Heart left ventricle (tissue), 16 donors: ENCODE measurements at regions not wholly inside any gene's neighbourhood (a gene's known extent, or its start where the extent isn't known, plus 50 kb on each side); places are given as distances from the start of the nearest gene placed in this dataset.

ENCODE experiments used
- ATAC-seq, 4 donors: fragments of 200-7000 bp; cut with Tn5 transposase; one replicate each; pipeline ENCODE4 v1.9.1; 2020 to 2022; ENCODE audit warnings: moderate library complexity in 4 of 4, mild to moderate bottlenecking in 3 of 4, moderate number of reproducible peaks in 1 of 4
- DNase-seq, 5 donors: peaks; one replicate each; pipeline ENCODE4 v3.0.0-alpha.2; 2020
- H3K27ac ChIP-seq, 12 donors: fragments of 200-600 bp; sonication (generic) in 4 of 12; one replicate each; pipeline versions ENCODE4 v1.5.0 to v1.8.0; 2016 to 2022; ENCODE audit warnings: mild to moderate bottlenecking in 2 of 12
- H3K27me3 ChIP-seq, 9 donors: fragments of 200-600 bp; sonication (generic) in 2 of 9; one replicate each; pipeline versions ENCODE4 v1.5.1 to v1.8.0; 2016 to 2022; ENCODE audit warnings: mild to moderate bottlenecking in 3 of 9
- H3K36me3 ChIP-seq, 9 donors: fragments of 200-600 bp; sonication (generic) in 2 of 9; one replicate each; pipeline versions ENCODE4 v1.5.0 to v1.8.0; 2018 to 2022; ENCODE audit warnings: mild to moderate bottlenecking in 2 of 9
- H3K4me1 ChIP-seq, 12 donors: fragments of 200-600 bp; sonication (generic) in 4 of 12; one replicate each; pipeline versions ENCODE4 v1.5.0 to v1.8.0; 2016 to 2022; ENCODE audit warnings: mild to moderate bottlenecking in 3 of 12
- H3K4me3 ChIP-seq, 12 donors: fragments of 200-600 bp; sonication (generic) in 4 of 12; one replicate each; pipeline versions ENCODE4 v1.5.0 to v1.8.0; 2017 to 2022; ENCODE audit warnings: mild to moderate bottlenecking in 9 of 12, moderate library complexity in 4 of 12
- H3K9me3 ChIP-seq, 12 donors: fragments of 200-600 bp; sonication (generic) in 4 of 12; one replicate each; pipeline versions ENCODE4 v1.5.0 to v1.8.0; 2016 to 2022; ENCODE audit warnings: mild to moderate bottlenecking in 1 of 12
- POLR2A ChIP-seq, 2 donors: fragments of 450-650 bp; IDR thresholded peaks; one replicate each; pipeline ENCODE4 v1.6.1; 2017; ENCODE audit warnings: antibody characterized with exemption in 2 of 2, mild to moderate bottlenecking in 2 of 2, moderate library complexity in 2 of 2
- WGBS, 4 donors: extraction: QIAGEN DNeasy Blood & Tissue Kit in 2 of 4; methylation state at CpG; one replicate each; pipeline versions ENCODE4 v1.1.5 to v1.1.7; 2013 to 2018; 5-methylcytosine and 5-hydroxymethylcytosine counted together
- intact Hi-C, 10 donors: fragments of 100-400 bp; cut with DNase I; formaldehyde crosslinking; loops; one replicate each; pipeline versions ENCODE4 v1.11.1 to v1.14.2; 2022
- TF ChIP-seq, protein P1 (sequence below), 12 donors: fragments of 200-600 bp; sonication (generic) in 4 of 12; IDR thresholded peaks; one replicate each; pipeline versions ENCODE4 v1.5.0 to v1.8.0; 2018 to 2022; ENCODE audit warnings: antibody characterized with exemption in 12 of 12, mild to moderate bottlenecking in 5 of 12
- donor health status: ischemic (EF 13 %, LVEDD 7.1; RV severe dilation, severe dysfunction).
- donor health status: healthy with polysubstance abuse.
- donor health status: DM: no; HTN: yes; CAD: no.
- donor health status: DM: no; HTN: no; CAD: no.
- donor health status: ischemic (EF 25% LVEDD 6.9; RV normal size, moderate dysfunction).
- donor health status: ischemic (EF 25% LVEDD 5.7; RV mildly dilated, moderate dysfunction).
- donor health status: healthy.
- donor health status: DM: yes; HTN: yes; CAD: no.
- donor health status: ischemic (EF 35%, LVEDD 5.7; RV mildly dilated, moderate dysfunction).
- donor health status: nonischemic (EF 11% LVEDD 7.7; RV severe dilation, severe dysfunction).
- donor health status: DM: yes; HTN: yes; CAD: no.
- donor health status: PGD.
- donor health status: ischemic (EF 29% LVEDD 5.4; RV normal size, mild dysfunction).
- donor health status: nonischemic (EF 23%, LVEDD 6.1; RV moderate dilation, normal function).

DNA sequence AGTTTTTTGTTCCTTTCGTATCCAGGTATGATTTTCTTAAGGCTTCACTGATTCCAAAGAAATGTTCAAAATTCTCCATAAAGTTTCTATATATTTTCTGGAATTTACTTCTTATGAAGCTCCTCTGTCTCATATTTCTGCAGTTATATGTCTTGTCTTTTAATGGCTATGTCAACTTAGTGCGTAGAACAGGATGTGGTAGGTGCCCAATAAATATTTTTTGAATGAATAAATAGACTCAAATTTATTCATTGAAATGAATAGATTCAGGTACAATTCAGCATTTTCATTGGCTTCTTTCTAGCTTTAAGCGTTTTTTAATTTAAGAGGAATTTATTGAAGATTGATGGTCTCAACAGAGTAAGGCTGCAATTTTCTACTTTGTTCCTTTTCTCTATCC lies 231.9 kb upstream of the BOD1L1 start:
- ATAC-seq (no peak), DNase-seq (no peak)
- H3K27ac ChIP-seq = no peak overlapping the region
- H3K27me3 ChIP-seq = no peaks in the 10 kb centered on the region
- TF ChIP-seq, protein P1, sequence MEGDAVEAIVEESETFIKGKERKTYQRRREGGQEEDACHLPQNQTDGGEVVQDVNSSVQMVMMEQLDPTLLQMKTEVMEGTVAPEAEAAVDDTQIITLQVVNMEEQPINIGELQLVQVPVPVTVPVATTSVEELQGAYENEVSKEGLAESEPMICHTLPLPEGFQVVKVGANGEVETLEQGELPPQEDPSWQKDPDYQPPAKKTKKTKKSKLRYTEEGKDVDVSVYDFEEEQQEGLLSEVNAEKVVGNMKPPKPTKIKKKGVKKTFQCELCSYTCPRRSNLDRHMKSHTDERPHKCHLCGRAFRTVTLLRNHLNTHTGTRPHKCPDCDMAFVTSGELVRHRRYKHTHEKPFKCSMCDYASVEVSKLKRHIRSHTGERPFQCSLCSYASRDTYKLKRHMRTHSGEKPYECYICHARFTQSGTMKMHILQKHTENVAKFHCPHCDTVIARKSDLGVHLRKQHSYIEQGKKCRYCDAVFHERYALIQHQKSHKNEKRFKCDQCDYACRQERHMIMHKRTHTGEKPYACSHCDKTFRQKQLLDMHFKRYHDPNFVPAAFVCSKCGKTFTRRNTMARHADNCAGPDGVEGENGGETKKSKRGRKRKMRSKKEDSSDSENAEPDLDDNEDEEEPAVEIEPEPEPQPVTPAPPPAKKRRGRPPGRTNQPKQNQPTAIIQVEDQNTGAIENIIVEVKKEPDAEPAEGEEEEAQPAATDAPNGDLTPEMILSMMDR (IDR thresholded peaks at IDR 0.05) = no peak
- TF ChIP-seq POLR2A (IDR thresholded peaks at IDR 0.05) = no peak
- H3K4me1 ChIP-seq = no peaks in the 10 kb centered on the region
- WGBS, 4 donors = 91 to 98% (median 95%) methylated on average over 3 of the region's 3 CpGs
- no peaks in the 10 kb centered on the region for H3K36me3 ChIP-seq
- intact Hi-C loops = loop anchor here in 2 of 10 donors (5.0 kb wide), 1 partner anchor 202 kb away; no protein-coding TSS in a partner anchor
- H3K9me3 ChIP-seq = peaks cover 0 to 18% (median 0%) of the 10 kb centered on the region in 12 donors
- H3K4me3 ChIP-seq = no peak overlapping the region

GRCh38 chr4:13860126-13860525 lies 232.6 kb upstream of the BOD1L1 start:
- H3K9me3 ChIP-seq = peaks cover 0 to 18% (median 0%) of the 10 kb centered on the region in 12 donors
- ATAC-seq (peak in 2 of 4 donors; percentile 10 to 32), DNase-seq (no peak)
- intact Hi-C loops = loop anchor here in 4 of 10 donors (2.0 to 10.0 kb wide), 3 partner anchors 203 to 205 kb away; no protein-coding TSS in a partner anchor
- 59 to 81% (median 75%) methylated on average over 1 of the region's 1 CpG for WGBS, 4 donors
- no peaks in the 10 kb centered on the region for H3K27me3 ChIP-seq
- TF ChIP-seq POLR2A (IDR thresholded peaks at IDR 0.05) = no peak
- TF ChIP-seq, protein P1 (IDR thresholded peaks at IDR 0.05) = peak in 7 of 12 donors; percentile 15 to 49 (median 22)
- no peak overlapping the region for H3K4me3 ChIP-seq
- no peaks in the 10 kb centered on the region for H3K36me3 ChIP-seq
- H3K4me1 ChIP-seq = no peaks in the 10 kb centered on the region
- H3K27ac ChIP-seq = no peak overlapping the region

- no peak for DNase-seq
- intact Hi-C loops = loop anchor here in 1 of 10 donors (10.0 kb wide), 1 partner anchor 211 kb away; no protein-coding TSS in a partner anchor
- no peak for TF ChIP-seq POLR2A (IDR thresholded peaks at IDR 0.05)
- TF ChIP-seq, protein P1 (IDR thresholded peaks at IDR 0.05) = no peak
- ATAC-seq = no peak
- H3K4me3 ChIP-seq = no peak overlapping the region
- no peak overlapping the region for H3K27ac ChIP-seq
- H3K36me3 ChIP-seq = no peaks in the 10 kb centered on the region
- peaks cover 0 to 18% (median 0%) of the 10 kb centered on the region in 12 donors for H3K9me3 ChIP-seq
- no peaks in the 10 kb centered on the region for H3K27me3 ChIP-seq
- no peaks in the 10 kb centered on the region for H3K4me1 ChIP-seq
- WGBS, 4 donors = 65 to 78% (median 67%) methylated on average over 7 of the region's 7 CpGs
These were observed 238.5 kb upstream of the BOD1L1 start for GRCh38 chr4:13865871-13866669.

DNA sequence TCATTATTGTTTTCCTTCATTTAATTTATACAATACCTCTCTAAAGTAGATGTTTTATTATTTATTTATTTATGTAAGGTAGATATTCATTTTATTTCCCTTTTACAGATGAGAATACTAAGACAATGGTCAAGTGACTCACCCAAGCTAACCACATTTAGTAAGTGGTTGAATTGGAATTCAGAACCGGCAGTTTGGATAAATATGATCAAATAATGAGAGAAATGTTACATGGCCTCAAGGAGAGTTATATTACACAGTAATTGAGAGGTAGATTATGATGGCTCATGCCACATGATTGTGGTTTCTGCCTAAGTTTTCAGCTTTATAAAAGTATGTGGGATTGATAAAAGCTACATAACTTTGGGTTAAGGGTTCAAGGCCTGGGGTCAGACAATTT lies 239.4 kb upstream of the BOD1L1 start:
- ATAC-seq (no peak), DNase-seq (no peak)
- 45 to 94% (median 91%) methylated on average over 1 of the region's 1 CpG for WGBS, 4 donors
- H3K4me3 ChIP-seq = no peak overlapping the region
- TF ChIP-seq POLR2A (IDR thresholded peaks at IDR 0.05) = no peak
- TF ChIP-seq, protein P1 (IDR thresholded peaks at IDR 0.05) = no peak
- peaks cover 0 to 17% (median 0%) of the 10 kb centered on the region in 12 donors for H3K9me3 ChIP-seq
- H3K4me1 ChIP-seq = no peaks in the 10 kb centered on the region
- intact Hi-C loops = loop anchor here in 1 of 10 donors (10.0 kb wide), 1 partner anchor 212 kb away; no protein-coding TSS in a partner anchor
- no peaks in the 10 kb centered on the region for H3K36me3 ChIP-seq
- H3K27ac ChIP-seq = no peak overlapping the region
- no peaks in the 10 kb centered on the region for H3K27me3 ChIP-seq
